ENCODE measurements at regions not wholly inside any gene's neighbourhood (a gene's known extent, or its start where the extent isn't known, plus 50 kb on each side); places are given as distances from the start of the nearest gene placed in this dataset.
"Not testable (repeated sequence)": the region's sequence is repeated elsewhere in the genome, so short reads cannot be mapped to it uniquely, and the experiment has no call there.

- H3K4me3 ChIP-seq (ENCODE audit: insufficient read depth, low read length, poor library complexity, severe bottlenecking) = no peak overlapping the region
- H3K9me2 ChIP-seq (replicated peaks; ENCODE audit: insufficient read depth, low read length) = no peaks in the 10 kb centered on the region
- no peaks in the 10 kb centered on the region for H3K79me2 ChIP-seq (ENCODE audit: insufficient read depth, low read length)
- no peaks in the 10 kb centered on the region for H3K27me3 ChIP-seq (ENCODE audit: low read length)
- no peak overlapping the region for H3K9ac ChIP-seq (ENCODE audit: low read length)
- TF ChIP-seq, protein P1, sequence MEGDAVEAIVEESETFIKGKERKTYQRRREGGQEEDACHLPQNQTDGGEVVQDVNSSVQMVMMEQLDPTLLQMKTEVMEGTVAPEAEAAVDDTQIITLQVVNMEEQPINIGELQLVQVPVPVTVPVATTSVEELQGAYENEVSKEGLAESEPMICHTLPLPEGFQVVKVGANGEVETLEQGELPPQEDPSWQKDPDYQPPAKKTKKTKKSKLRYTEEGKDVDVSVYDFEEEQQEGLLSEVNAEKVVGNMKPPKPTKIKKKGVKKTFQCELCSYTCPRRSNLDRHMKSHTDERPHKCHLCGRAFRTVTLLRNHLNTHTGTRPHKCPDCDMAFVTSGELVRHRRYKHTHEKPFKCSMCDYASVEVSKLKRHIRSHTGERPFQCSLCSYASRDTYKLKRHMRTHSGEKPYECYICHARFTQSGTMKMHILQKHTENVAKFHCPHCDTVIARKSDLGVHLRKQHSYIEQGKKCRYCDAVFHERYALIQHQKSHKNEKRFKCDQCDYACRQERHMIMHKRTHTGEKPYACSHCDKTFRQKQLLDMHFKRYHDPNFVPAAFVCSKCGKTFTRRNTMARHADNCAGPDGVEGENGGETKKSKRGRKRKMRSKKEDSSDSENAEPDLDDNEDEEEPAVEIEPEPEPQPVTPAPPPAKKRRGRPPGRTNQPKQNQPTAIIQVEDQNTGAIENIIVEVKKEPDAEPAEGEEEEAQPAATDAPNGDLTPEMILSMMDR (IDR thresholded peaks at IDR 0.05; ENCODE audit: insufficient read depth, low read length, poor library complexity, severe bottlenecking) = no peak
- no peak for TF ChIP-seq EZH2phosphoT487 (conservative IDR thresholded peaks at IDR 0.05; ENCODE audit: low read length)
- H3K27ac ChIP-seq (ENCODE audit: low read depth, low read length) = no peak overlapping the region
- H3K36me3 ChIP-seq (ENCODE audit: low read length) = no peaks in the 10 kb centered on the region
- peaks cover 5% of the 10 kb centered on the region; the same call in 1 of the 2 replicates for H3F3A ChIP-seq (ENCODE audit: insufficient read depth)
- H3K9me3 ChIP-seq (ENCODE audit: insufficient read depth, low read length) = peaks cover 3% of the 10 kb centered on the region; the same call in 1 of the 2 replicates
- H2AFZ ChIP-seq (ENCODE audit: low read depth, low read length, severe bottlenecking) = no peak overlapping the region
- H3K4me2 ChIP-seq (ENCODE audit: low read depth, low read length, poor library complexity, severe bottlenecking) = no peak overlapping the region
- no peaks in the 10 kb centered on the region for H4K20me1 ChIP-seq (ENCODE audit: low read depth, low read length)
Measured at GRCh38 chr9:94188246-94188645, 70.9 kb upstream of the ZNF169 start.

GRCh38 chr9:94191706-94192105 lies 67.4 kb upstream of the ZNF169 start:
- not testable (repeated sequence) for H3K4me2 ChIP-seq (ENCODE audit: low read depth, low read length, poor library complexity, severe bottlenecking); H3K9ac ChIP-seq (ENCODE audit: low read length); H3F3A ChIP-seq (ENCODE audit: insufficient read depth); H3K27me3 ChIP-seq (ENCODE audit: low read length); H2AFZ ChIP-seq (ENCODE audit: low read depth, low read length, severe bottlenecking); H3K79me2 ChIP-seq (ENCODE audit: insufficient read depth, low read length); H3K4me3 ChIP-seq (ENCODE audit: insufficient read depth, low read length, poor library complexity, severe bottlenecking); H3K27ac ChIP-seq (ENCODE audit: low read depth, low read length); H3K9me2 ChIP-seq (replicated peaks; ENCODE audit: insufficient read depth, low read length); H3K9me3 ChIP-seq (ENCODE audit: insufficient read depth, low read length); H3K36me3 ChIP-seq (ENCODE audit: low read length); H4K20me1 ChIP-seq (ENCODE audit: low read depth, low read length)

GRCh38 chr9:94198414-94198813 lies 60.7 kb upstream of the ZNF169 start:
- H3K9me2 ChIP-seq (replicated peaks; ENCODE audit: insufficient read depth, low read length) = no peaks in the 10 kb centered on the region
- TF ChIP-seq, protein P1 (IDR thresholded peaks at IDR 0.05; ENCODE audit: insufficient read depth, low read length, poor library complexity, severe bottlenecking) = no peak
- TF ChIP-seq EZH2phosphoT487 (conservative IDR thresholded peaks at IDR 0.05; ENCODE audit: low read length) = no peak
- H3K36me3 ChIP-seq (ENCODE audit: low read length) = no peaks in the 10 kb centered on the region; the same call in 1 of the 2 replicates
- H3K4me2 ChIP-seq (ENCODE audit: low read depth, low read length, poor library complexity, severe bottlenecking) = no peak overlapping the region
- H4K20me1 ChIP-seq (ENCODE audit: low read depth, low read length) = no peaks in the 10 kb centered on the region
- peaks cover under 1% of the 10 kb centered on the region; the same call in 1 of the 2 replicates for H3K9me3 ChIP-seq (ENCODE audit: insufficient read depth, low read length)
- no peaks in the 10 kb centered on the region for H3K79me2 ChIP-seq (ENCODE audit: insufficient read depth, low read length)
- H3F3A ChIP-seq (ENCODE audit: insufficient read depth) = no peaks in the 10 kb centered on the region
- H3K27ac ChIP-seq (ENCODE audit: low read depth, low read length) = no peak overlapping the region
- no peak overlapping the region for H2AFZ ChIP-seq (ENCODE audit: low read depth, low read length, severe bottlenecking)
- H3K4me3 ChIP-seq (ENCODE audit: insufficient read depth, low read length, poor library complexity, severe bottlenecking) = no peak overlapping the region
- H3K27me3 ChIP-seq (ENCODE audit: low read length) = no peaks in the 10 kb centered on the region
- no peak overlapping the region for H3K9ac ChIP-seq (ENCODE audit: low read length)

GRCh38 chr9:94199776-94200175 lies 59.3 kb upstream of the ZNF169 start:
- Histone ChIP-seq H3K36me3 (ENCODE audit: low read length) (no peaks in the 10 kb centered on the region; the same call in 1 of the 2 replicates), H4K20me1 (ENCODE audit: low read depth, low read length) (no peaks in the 10 kb centered on the region)
- TF ChIP-seq, protein P1 (IDR thresholded peaks at IDR 0.05; ENCODE audit: insufficient read depth, low read length, poor library complexity, severe bottlenecking) = no peak
- no peak for TF ChIP-seq EZH2phosphoT487 (conservative IDR thresholded peaks at IDR 0.05; ENCODE audit: low read length)

More at GRCh38 chr9:94199776-94200175, 59.3 kb upstream of the ZNF169 start:
- no peak overlapping the region for H3K4me2 ChIP-seq (ENCODE audit: low read depth, low read length, poor library complexity, severe bottlenecking)
- no peaks in the 10 kb centered on the region for H3F3A ChIP-seq (ENCODE audit: insufficient read depth)
- no peak overlapping the region for H3K4me3 ChIP-seq (ENCODE audit: insufficient read depth, low read length, poor library complexity, severe bottlenecking)
- no peak overlapping the region for H3K27ac ChIP-seq (ENCODE audit: low read depth, low read length)
- no peaks in the 10 kb centered on the region for H3K9me3 ChIP-seq (ENCODE audit: insufficient read depth, low read length)
- H3K27me3 ChIP-seq (ENCODE audit: low read length) = no peaks in the 10 kb centered on the region
- no peaks in the 10 kb centered on the region for H3K9me2 ChIP-seq (replicated peaks; ENCODE audit: insufficient read depth, low read length)
- no peak overlapping the region for H3K9ac ChIP-seq (ENCODE audit: low read length)
- no peak overlapping the region for H2AFZ ChIP-seq (ENCODE audit: low read depth, low read length, severe bottlenecking)
- H3K79me2 ChIP-seq (ENCODE audit: insufficient read depth, low read length) = no peaks in the 10 kb centered on the region
